Keratinocyte (primary cell): ENCODE measurements at regions not wholly inside any gene's neighbourhood (a gene's known extent, or its start where the extent isn't known, plus 50 kb on each side); places are given as distances from the start of the nearest gene placed in this dataset.

ENCODE experiments used
- DNase-seq: peaks from one replicate; pipeline ENCODE4 v3.0.0-alpha.2; 2011; ENCODE audit warnings: low read depth, missing footprints, low spot score
- FAIRE-seq: peaks from 2 replicates; lab custom pipeline; 2011; peaks lifted over from hg19 to GRCh38; lab: Jason Lieb, UNC
- H2AFZ ChIP-seq: 2 replicates; pipeline ENCODE4 v1.6.0; 2012; ENCODE audit warnings: low read length, control low read depth, inconsistent platforms; ENCODE audit not compliant: control insufficient read depth
- H3K27ac ChIP-seq: 2 replicates; pipeline ENCODE4 v1.5.1; 2011; ENCODE audit warnings: low read length; ENCODE audit not compliant: control insufficient read depth, insufficient read depth
- H3K27me3 ChIP-seq: 3 replicates; pipeline ENCODE4 v1.6.0; 2011; ENCODE audit warnings: low read length; ENCODE audit not compliant: control insufficient read depth, insufficient read depth; ENCODE audit errors: extremely low read depth
- H3K36me3 ChIP-seq, 2 experiments: 2 replicates in 1 of 2; 3 replicates in 1 of 2; pipeline ENCODE4 v1.5.1; 2011; ENCODE audit warnings: low read length in 2 of 2, mild to moderate bottlenecking in 1 of 2; ENCODE audit not compliant: control insufficient read depth in 2 of 2, insufficient read depth in 2 of 2; ENCODE audit errors: extremely low read depth in 1 of 2
- H3K4me1 ChIP-seq: 3 replicates; pipeline ENCODE4 v1.5.1; 2011; ENCODE audit warnings: low read length; ENCODE audit not compliant: control insufficient read depth, insufficient read depth; ENCODE audit errors: extremely low read depth
- H3K4me2 ChIP-seq: 3 replicates; pipeline ENCODE4 v1.6.0; 2011; ENCODE audit warnings: low read depth, low read length; ENCODE audit not compliant: control insufficient read depth, insufficient read depth; ENCODE audit errors: extremely low read depth
- H3K4me3 ChIP-seq, 3 experiments: fragments of 200-600 bp in 1 of 3; sonication (generic) in 1 of 3; 2 replicates in 2 of 3; 3 replicates in 1 of 3; pipeline ENCODE4 v1.5.1; 2011 to 2016; ENCODE audit warnings: low read length in 3 of 3, mild to moderate bottlenecking in 3 of 3, control low read depth in 2 of 3, inconsistent platforms in 1 of 3, low read depth in 1 of 3, mixed read lengths in 1 of 3, mixed run types in 1 of 3, moderate library complexity in 1 of 3; ENCODE audit not compliant: control insufficient read depth in 2 of 3, insufficient read depth in 2 of 3; ENCODE audit errors: extremely low read depth in 1 of 3
- H3K79me2 ChIP-seq: 2 replicates; pipeline ENCODE4 v1.6.0; 2012; ENCODE audit warnings: low read length; ENCODE audit not compliant: control insufficient read depth, insufficient read depth
- H3K9ac ChIP-seq: 3 replicates; pipeline ENCODE4 v1.6.0; 2011; ENCODE audit warnings: low read length; ENCODE audit not compliant: control insufficient read depth, insufficient read depth; ENCODE audit errors: extremely low read depth
- H3K9me1 ChIP-seq: 3 replicates; pipeline ENCODE4 v1.6.0; 2011; ENCODE audit warnings: low read length; ENCODE audit not compliant: control insufficient read depth, insufficient read depth; ENCODE audit errors: extremely low read depth
- H3K9me3 ChIP-seq: 2 replicates; pipeline ENCODE4 v1.5.1; 2012; ENCODE audit warnings: low read depth, low read length; ENCODE audit not compliant: control insufficient read depth
- H4K20me1 ChIP-seq: 3 replicates; pipeline ENCODE4 v1.6.0; 2011; ENCODE audit warnings: low read length; ENCODE audit not compliant: control insufficient read depth, insufficient read depth; ENCODE audit errors: extremely low read depth
- CTCF ChIP-seq, 3 experiments: IDR thresholded peaks in 1 of 3; conservative IDR thresholded peaks in 1 of 3; optimal IDR thresholded peaks in 1 of 3; 2 replicates in 2 of 3; 3 replicates in 1 of 3; pipeline versions ENCODE3 to v1.5.1; 2011; ENCODE audit warnings: low read length in 3 of 3, mild to moderate bottlenecking in 3 of 3, moderate library complexity in 2 of 3, control low read depth in 1 of 3, inconsistent platforms in 1 of 3; ENCODE audit not compliant: insufficient read depth in 2 of 3; ENCODE audit errors: extremely low read depth in 1 of 3
- EZH2 ChIP-seq: IDR thresholded peaks from one replicate; pipeline ENCODE4 v1.6.1; 2012; ENCODE audit warnings: inconsistent platforms, mild to moderate bottlenecking, low read length, moderate library complexity
- dilution Hi-C: fragments of 300-500 bp; cut with MboI; formaldehyde crosslinking; loops from one replicate; pipeline ENCODE4 v1.7.0; 2020; ENCODE audit warnings: low sequenced_read_pairs; ENCODE audit not compliant: extremely low pct_ligation_motif_present

GRCh38 chr2:114350186-114350725, 92.2 kb upstream of the DPP10 start:
- Histone ChIP-seq H4K20me1 (no peaks in the 10 kb centered on the region), H3K9me3 (no peaks in the 10 kb centered on the region), H3K9ac (no peak overlapping the region), H3K4me1 (no peaks in the 10 kb centered on the region), H3K36me3 (no peaks in the 10 kb centered on the region), H3K4me2 (no peak overlapping the region), H3K27ac (no peak overlapping the region), H2AFZ (no peak overlapping the region), H3K4me3 (no peak overlapping the region), H3K27me3 (no peaks in the 10 kb centered on the region), H3K9me1 (no peaks in the 10 kb centered on the region), H3K79me2 (no peaks in the 10 kb centered on the region)
- FAIRE-seq (no peak), DNase-seq (no peak)
- dilution Hi-C loops = no loop called here
- TF ChIP-seq CTCF (optimal IDR thresholded peaks at IDR 0.05 in 1 of 3, IDR thresholded peaks at IDR 0.05 in 1 of 3, conservative IDR thresholded peaks at IDR 0.05 in 1 of 3; ENCODE audit: extremely low read depth in 1 of 3, insufficient read depth in 2 of 3, low read length in 3 of 3) = no peak
- no peak for TF ChIP-seq EZH2

DNA sequence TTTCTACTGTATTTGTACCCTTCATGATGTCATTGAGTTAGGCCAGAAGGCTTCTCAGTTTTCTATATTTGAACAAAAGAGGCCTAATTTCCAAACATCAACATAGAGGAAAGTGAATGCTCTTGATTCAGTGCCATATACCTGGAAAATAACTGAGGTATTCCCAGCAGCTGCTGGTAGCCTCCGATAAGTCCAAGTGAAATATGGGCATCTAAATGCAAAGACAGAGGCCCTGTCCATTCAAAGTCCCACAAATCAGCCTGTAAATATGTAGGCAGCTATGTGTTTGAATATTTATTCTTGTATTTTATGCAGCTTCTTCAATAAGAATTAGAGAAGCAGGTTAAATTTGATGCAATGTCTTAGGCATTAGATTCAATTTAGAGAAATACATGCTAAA, 89.5 kb upstream of the DPP10 start:
- DNase-seq (no peak), FAIRE-seq (no peak)
- no peaks in the 10 kb centered on the region for H3K79me2 ChIP-seq
- no peak overlapping the region for H3K4me2 ChIP-seq
- H3K27me3 ChIP-seq = no peaks in the 10 kb centered on the region
- H3K9ac ChIP-seq = no peak overlapping the region
- TF ChIP-seq CTCF (optimal IDR thresholded peaks at IDR 0.05 in 1 of 3, IDR thresholded peaks at IDR 0.05 in 1 of 3, conservative IDR thresholded peaks at IDR 0.05 in 1 of 3; ENCODE audit: extremely low read depth in 1 of 3, insufficient read depth in 2 of 3, low read length in 3 of 3) = no peak
- TF ChIP-seq EZH2 = no peak
- H3K27ac ChIP-seq = no peak overlapping the region
- no peaks in the 10 kb centered on the region for H3K36me3 ChIP-seq
- no peak overlapping the region for H3K4me3 ChIP-seq
- dilution Hi-C loops = no loop called here
- no peaks in the 10 kb centered on the region for H3K9me3 ChIP-seq
- no peak overlapping the region for H2AFZ ChIP-seq
- no peaks in the 10 kb centered on the region for H3K9me1 ChIP-seq
- no peaks in the 10 kb centered on the region for H4K20me1 ChIP-seq
- no peaks in the 10 kb centered on the region for H3K4me1 ChIP-seq
